RWPE1 (cell line): ENCODE measurements at regions not wholly inside any gene's neighbourhood (a gene's known extent, or its start where the extent isn't known, plus 50 kb on each side); places are given as distances from the start of the nearest gene placed in this dataset.

Source experiments
- CTCF ChIA-PET: fragments of 350-600 bp; sonication (Branson Sonifier 250); formaldehyde crosslinking; extraction: SDS; loops from one replicate; lab custom pipeline; 2021; lab: Yijun Ruan, JAX
- POLR2A ChIA-PET: fragments of 400-600 bp; formaldehyde crosslinking; extraction: SDS; loops from one replicate; lab custom pipeline; 2020; ENCODE audit warnings: antibody characterized with exemption; ENCODE audit not compliant: low non-redundant PET; lab: Yijun Ruan, JAX
- DNase-seq: peaks from one replicate; pipeline ENCODE4 v3.0.0; 2012; ENCODE audit warnings: low spot score
- H3K27ac ChIP-seq: fragments of 450-650 bp; 2 replicates; pipeline ENCODE4 v1.5.1; 2017
- TF ChIP-seq, protein P1 (sequence below): fragments of 450-650 bp; conservative IDR thresholded peaks from 2 replicates; pipeline ENCODE4 v1.5.1; 2017; ENCODE audit warnings: low read depth, mild to moderate bottlenecking

DNA sequence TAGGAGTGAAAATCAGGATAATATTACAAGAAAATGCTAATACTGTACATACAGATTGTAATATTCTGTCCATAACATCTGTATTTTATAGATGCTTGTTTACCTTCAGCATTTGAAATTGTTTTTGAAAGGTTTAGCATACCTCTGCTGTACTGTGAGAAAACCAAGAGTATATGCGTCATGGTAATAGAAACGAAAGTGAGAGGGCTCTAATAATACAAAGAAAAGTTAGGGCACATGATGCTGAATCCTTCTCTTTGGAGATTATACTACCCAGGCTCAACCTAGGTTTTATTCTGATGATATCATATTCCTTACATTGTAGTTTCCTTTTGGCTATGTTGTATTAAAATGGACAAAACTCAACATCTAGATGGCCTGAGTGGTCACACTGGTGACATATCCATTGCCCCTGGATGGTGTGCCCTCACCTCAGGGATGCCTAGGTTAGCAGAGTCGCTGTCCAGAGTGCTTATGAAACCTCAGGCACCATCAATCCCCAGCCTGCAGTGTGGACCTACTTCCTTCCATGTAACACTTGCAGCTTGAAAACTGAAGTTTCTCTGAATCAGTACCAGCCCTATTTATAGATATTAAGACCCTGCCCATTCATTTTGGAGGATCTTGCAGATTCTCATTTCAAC, 253.7 kb downstream of the KCTD12 start:
- no peak overlapping the region for H3K27ac ChIP-seq
- CTCF ChIA-PET = no interaction called here
- TF ChIP-seq, protein P1, sequence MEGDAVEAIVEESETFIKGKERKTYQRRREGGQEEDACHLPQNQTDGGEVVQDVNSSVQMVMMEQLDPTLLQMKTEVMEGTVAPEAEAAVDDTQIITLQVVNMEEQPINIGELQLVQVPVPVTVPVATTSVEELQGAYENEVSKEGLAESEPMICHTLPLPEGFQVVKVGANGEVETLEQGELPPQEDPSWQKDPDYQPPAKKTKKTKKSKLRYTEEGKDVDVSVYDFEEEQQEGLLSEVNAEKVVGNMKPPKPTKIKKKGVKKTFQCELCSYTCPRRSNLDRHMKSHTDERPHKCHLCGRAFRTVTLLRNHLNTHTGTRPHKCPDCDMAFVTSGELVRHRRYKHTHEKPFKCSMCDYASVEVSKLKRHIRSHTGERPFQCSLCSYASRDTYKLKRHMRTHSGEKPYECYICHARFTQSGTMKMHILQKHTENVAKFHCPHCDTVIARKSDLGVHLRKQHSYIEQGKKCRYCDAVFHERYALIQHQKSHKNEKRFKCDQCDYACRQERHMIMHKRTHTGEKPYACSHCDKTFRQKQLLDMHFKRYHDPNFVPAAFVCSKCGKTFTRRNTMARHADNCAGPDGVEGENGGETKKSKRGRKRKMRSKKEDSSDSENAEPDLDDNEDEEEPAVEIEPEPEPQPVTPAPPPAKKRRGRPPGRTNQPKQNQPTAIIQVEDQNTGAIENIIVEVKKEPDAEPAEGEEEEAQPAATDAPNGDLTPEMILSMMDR = no peak
- POLR2A ChIA-PET = no interaction called here
- no peak for DNase-seq

DNA sequence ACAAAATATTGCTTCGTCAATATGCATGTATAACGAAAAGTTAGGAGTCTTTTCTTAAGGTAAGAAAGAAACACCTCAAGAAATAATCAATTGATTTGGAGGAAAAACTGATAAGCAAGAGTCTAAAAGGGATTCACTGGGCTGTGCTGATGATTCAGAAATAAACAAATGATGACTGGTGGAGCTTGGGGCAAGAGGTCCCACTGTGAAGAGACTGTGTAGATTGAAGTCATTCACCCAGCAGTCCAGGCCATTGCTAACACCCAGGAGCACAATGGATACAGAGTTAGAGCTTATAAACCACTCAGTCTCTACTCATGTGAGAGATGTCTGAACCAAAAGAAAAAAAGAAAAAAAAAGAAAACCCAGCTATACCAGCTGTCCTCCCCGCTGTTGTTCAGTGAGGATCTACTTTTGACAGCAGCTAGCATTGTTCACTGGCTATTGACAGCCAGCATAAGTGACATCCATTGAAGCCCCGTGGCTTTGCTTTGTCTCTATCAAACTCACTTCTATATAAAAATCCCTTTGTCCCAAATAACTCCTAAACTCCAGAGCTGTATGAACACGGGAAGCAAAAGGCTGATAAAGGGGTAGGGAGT, 255.5 kb downstream of the KCTD12 start:
- TF ChIP-seq, protein P1 = no peak
- ChIA-PET POLR2A (no interaction called here), CTCF (no interaction called here)
- H3K27ac ChIP-seq = no peak overlapping the region
- no peak for DNase-seq

DNA sequence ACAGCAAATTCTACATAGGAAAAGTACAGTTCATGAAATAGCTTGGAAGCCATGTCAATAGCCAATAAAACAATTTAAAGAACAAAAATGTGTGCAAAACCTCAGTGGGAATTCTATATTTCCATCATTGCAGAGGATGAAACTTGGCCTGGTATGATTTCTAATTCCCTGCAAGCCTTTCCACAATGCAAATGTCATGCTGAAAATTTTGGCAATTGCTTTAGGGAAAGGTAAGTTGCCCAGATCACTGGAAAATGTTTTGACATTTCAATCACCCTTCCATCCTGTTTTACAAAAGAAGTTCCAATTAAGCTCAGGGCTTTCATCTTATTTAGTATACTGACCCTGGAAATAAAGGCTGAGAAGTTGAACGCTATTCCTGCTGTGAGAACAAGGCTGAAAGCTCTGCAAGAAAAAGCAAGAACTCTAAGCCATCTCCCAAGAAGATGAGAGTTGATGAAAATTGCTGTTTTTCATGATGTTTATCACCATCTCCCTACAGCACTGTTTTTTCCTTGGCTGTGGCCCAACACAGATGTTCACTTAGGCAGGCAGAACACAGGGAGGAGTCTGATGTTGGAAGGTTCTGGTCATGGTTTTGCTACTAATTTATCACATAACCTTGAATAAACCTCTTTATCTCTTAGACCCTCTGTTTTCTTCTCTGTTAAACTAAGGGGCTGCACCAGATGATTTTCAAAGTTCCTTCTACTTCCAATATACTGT, 263.7 kb downstream of the KCTD12 start:
- ChIA-PET POLR2A (no interaction called here), CTCF (no interaction called here)
- TF ChIP-seq, protein P1 = no peak
- no peak for DNase-seq
- H3K27ac ChIP-seq = no peak overlapping the region

DNA sequence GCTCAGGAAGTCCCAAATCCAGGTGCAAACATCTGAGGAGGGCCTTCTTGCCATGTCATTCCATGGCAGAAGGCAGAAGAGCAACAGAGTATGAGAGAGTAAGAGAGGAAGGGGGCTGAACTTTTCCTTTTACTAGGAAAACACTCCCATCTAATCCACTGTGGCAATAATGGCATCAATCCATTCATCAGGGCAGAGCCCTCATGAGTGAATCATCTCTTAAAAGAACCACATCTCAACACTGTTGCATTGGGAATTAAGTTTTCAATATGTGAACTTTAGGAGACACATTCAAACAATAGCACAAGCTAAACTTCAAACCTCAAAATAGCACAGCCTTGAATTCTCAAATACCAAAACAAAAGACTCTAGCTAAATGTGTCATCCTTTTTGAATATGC, 264.5 kb downstream of the KCTD12 start:
- ChIA-PET CTCF (no interaction called here), POLR2A (no interaction called here)
- TF ChIP-seq, protein P1 = no peak
- no peak for DNase-seq
- H3K27ac ChIP-seq = no peak overlapping the region

DNA sequence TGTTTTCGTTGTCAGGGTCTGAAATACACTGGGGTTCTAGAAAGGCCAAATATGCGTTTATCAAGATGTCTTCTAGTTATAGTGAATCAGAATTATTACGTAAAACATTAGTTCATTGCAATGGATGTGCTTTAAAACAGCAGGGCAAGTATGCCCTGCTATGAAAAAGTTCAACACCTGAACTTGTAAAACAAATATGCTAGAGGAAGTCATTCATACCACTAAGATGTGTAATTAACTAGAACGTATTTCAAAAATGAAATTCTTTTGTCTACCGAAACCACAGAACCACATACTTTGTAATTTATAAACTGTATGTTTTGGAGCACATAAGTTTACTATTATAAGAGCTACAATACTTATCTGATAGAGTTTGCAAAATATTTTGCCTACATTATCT, 266.2 kb downstream of the KCTD12 start:
- H3K27ac ChIP-seq = no peak overlapping the region
- DNase-seq = no peak
- TF ChIP-seq, protein P1 = no peak
- POLR2A ChIA-PET = no interaction called here
- CTCF ChIA-PET = no interaction called here

DNA sequence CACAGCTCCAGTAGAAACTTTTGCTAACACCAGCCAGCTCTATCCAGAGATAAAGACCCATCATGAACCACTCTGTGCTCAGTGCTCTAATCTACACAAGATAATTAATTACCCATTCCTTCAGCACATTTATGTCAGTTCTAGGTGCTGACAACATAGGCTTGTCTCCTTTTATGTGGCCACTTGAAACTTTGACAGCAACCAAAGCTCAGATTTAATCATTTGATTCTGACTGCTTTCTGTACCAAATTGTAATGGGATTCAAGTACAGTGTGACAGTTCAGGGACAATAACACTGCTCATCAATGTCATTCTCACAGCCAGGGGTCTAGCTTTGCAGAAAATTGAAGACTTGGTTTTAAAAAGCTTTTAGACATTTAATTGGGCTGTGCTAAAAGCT, 266.6 kb downstream of the KCTD12 start:
- ChIA-PET CTCF (interaction anchor here (0.6 kb wide), 1 partner anchor 90 kb away, joined by 3 read pairs; no protein-coding TSS in a partner anchor), POLR2A (no interaction called here)
- no peak for DNase-seq
- H3K27ac ChIP-seq = no peak overlapping the region
- TF ChIP-seq, protein P1 = no peak
